ENCODE measurements at regions not wholly inside any gene's neighbourhood (a gene's known extent, or its start where the extent isn't known, plus 50 kb on each side); places are given as distances from the start of the nearest gene placed in this dataset.

DNA sequence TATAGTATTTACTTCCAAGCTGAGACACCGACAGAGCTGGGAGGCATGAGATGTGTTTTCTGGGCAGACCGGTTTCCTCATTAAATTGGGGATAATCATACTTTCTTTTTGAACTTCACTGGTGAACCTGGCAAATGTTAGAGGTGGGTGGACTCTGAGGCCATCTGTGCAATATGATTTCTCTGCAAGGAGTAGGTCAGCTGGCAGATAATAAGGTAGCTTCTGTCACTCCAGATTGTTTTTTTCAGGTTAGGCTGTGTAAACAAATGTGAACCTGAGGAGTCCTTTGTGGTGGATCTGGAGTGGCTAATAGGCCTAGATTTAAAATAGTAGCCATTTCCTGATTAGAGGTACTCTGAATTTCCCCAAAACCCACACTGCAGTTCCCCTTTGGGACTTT is 75.4 kb upstream of the S1PR3 start:
- no peak overlapping the region for H3K4me3 ChIP-seq
- no peak overlapping the region for H3K27ac ChIP-seq
- CTCF ChIA-PET, result interaction anchor here (1.4 to 1.5 kb wide), 2 partner anchors 10 to 11 kb away, joined by 3 to 5 read pairs; no protein-coding TSS in a partner anchor
- H3K4me2 ChIP-seq, result no peak overlapping the region
- no peak for DNase-seq (ENCODE audit: low read depth in 1 of 2, low spot score in 1 of 2)
- no peaks in the 10 kb centered on the region for H3K4me1 ChIP-seq
- TF ChIP-seq ZNF302 (CRISPR knock-in tag; IDR thresholded peaks at IDR 0.05), result no peak
- no peak for TF ChIP-seq HOXB13 (CRISPR knock-in tag; IDR thresholded peaks at IDR 0.05; ENCODE audit: low read depth)
- no peak for TF ChIP-seq FOSB (CRISPR knock-in tag; IDR thresholded peaks at IDR 0.05)
- TF ChIP-seq, protein P1, sequence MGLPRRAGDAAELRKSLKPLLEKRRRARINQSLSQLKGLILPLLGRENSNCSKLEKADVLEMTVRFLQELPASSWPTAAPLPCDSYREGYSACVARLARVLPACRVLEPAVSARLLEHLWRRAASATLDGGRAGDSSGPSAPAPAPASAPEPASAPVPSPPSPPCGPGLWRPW (IDR thresholded peaks at IDR 0.05), result no peak
- TF ChIP-seq, protein P2, sequence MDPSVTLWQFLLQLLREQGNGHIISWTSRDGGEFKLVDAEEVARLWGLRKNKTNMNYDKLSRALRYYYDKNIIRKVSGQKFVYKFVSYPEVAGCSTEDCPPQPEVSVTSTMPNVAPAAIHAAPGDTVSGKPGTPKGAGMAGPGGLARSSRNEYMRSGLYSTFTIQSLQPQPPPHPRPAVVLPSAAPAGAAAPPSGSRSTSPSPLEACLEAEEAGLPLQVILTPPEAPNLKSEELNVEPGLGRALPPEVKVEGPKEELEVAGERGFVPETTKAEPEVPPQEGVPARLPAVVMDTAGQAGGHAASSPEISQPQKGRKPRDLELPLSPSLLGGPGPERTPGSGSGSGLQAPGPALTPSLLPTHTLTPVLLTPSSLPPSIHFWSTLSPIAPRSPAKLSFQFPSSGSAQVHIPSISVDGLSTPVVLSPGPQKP (IDR thresholded peaks at IDR 0.05; ENCODE audit: low read depth, low read length), result no peak
- TF ChIP-seq RCOR1 (IDR thresholded peaks at IDR 0.05; ENCODE audit: low read depth, low read length), result no peak
- no peak for TF ChIP-seq EHMT2 (IDR thresholded peaks at IDR 0.05; ENCODE audit: low read depth)
- no peak for TF ChIP-seq MYC (IDR thresholded peaks at IDR 0.05; ENCODE audit: borderline replicate concordance, low read length)
- TF ChIP-seq, protein P3, sequence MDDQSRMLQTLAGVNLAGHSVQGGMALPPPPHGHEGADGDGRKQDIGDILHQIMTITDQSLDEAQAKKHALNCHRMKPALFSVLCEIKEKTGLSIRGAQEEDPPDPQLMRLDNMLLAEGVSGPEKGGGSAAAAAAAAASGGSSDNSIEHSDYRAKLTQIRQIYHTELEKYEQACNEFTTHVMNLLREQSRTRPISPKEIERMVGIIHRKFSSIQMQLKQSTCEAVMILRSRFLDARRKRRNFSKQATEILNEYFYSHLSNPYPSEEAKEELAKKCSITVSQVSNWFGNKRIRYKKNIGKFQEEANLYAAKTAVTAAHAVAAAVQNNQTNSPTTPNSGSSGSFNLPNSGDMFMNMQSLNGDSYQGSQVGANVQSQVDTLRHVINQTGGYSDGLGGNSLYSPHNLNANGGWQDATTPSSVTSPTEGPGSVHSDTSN (IDR thresholded peaks at IDR 0.05), result no peak
- TF ChIP-seq, protein P4, sequence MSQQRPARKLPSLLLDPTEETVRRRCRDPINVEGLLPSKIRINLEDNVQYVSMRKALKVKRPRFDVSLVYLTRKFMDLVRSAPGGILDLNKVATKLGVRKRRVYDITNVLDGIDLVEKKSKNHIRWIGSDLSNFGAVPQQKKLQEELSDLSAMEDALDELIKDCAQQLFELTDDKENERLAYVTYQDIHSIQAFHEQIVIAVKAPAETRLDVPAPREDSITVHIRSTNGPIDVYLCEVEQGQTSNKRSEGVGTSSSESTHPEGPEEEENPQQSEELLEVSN (IDR thresholded peaks at IDR 0.05; ENCODE audit: borderline replicate concordance, low read depth), result no peak
- TF ChIP-seq, protein P5, sequence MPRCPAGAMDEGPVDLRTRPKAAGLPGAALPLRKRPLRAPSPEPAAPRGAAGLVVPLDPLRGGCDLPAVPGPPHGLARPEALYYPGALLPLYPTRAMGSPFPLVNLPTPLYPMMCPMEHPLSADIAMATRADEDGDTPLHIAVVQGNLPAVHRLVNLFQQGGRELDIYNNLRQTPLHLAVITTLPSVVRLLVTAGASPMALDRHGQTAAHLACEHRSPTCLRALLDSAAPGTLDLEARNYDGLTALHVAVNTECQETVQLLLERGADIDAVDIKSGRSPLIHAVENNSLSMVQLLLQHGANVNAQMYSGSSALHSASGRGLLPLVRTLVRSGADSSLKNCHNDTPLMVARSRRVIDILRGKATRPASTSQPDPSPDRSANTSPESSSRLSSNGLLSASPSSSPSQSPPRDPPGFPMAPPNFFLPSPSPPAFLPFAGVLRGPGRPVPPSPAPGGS (IDR thresholded peaks at IDR 0.05), result no peak
- no peak for ATAC-seq
- no peak for FAIRE-seq
- POLR2A ChIA-PET, result no interaction called here
- peaks cover 18% of the 10 kb centered on the region for H3K9me3 ChIP-seq
- WGBS (ENCODE audit: missing lambda C conversion rate), result 86% methylated on average over 2 of the region's 2 CpGs

DNA sequence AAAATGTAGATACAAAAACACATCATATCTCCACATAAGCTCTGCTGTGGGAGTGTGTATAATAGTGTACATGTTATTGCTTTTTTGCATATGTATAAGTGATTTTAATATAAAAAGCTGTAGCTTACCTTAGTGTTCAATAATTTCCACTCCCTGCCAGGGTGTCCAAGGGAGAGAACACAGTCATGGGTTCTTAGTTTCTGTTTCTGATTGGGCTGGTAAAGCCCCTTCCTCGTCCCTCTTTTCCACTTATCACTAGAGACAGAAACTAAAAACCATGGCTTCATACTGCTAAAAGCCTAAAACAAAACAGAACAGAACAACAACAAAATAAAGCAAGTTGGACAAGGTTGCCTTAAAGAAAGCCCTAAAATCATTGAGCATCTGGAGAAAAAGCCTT is 74.4 kb upstream of the S1PR3 start:
- WGBS (ENCODE audit: missing lambda C conversion rate), result 56% methylated on average over 1 of the region's 1 CpG
- FAIRE-seq (no peak), DNase-seq (ENCODE audit: low read depth in 1 of 2, low spot score in 1 of 2) (no peak), ATAC-seq (no peak)
- H3K4me2 ChIP-seq, result no peak overlapping the region
- TF ChIP-seq, protein P6, sequence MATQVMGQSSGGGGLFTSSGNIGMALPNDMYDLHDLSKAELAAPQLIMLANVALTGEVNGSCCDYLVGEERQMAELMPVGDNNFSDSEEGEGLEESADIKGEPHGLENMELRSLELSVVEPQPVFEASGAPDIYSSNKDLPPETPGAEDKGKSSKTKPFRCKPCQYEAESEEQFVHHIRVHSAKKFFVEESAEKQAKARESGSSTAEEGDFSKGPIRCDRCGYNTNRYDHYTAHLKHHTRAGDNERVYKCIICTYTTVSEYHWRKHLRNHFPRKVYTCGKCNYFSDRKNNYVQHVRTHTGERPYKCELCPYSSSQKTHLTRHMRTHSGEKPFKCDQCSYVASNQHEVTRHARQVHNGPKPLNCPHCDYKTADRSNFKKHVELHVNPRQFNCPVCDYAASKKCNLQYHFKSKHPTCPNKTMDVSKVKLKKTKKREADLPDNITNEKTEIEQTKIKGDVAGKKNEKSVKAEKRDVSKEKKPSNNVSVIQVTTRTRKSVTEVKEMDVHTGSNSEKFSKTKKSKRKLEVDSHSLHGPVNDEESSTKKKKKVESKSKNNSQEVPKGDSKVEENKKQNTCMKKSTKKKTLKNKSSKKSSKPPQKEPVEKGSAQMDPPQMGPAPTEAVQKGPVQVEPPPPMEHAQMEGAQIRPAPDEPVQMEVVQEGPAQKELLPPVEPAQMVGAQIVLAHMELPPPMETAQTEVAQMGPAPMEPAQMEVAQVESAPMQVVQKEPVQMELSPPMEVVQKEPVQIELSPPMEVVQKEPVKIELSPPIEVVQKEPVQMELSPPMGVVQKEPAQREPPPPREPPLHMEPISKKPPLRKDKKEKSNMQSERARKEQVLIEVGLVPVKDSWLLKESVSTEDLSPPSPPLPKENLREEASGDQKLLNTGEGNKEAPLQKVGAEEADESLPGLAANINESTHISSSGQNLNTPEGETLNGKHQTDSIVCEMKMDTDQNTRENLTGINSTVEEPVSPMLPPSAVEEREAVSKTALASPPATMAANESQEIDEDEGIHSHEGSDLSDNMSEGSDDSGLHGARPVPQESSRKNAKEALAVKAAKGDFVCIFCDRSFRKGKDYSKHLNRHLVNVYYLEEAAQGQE (IDR thresholded peaks at IDR 0.05), result no peak
- TF ChIP-seq POLR2AphosphoS2 (conservative IDR thresholded peaks at IDR 0.05; ENCODE audit: low read length) (no peak), CHD4 (IDR thresholded peaks at IDR 0.05; ENCODE audit: borderline replicate concordance) (no peak), MAFK (IDR thresholded peaks at IDR 0.05; ENCODE audit: partially characterized antibody) (no peak), FOSL2 (IDR thresholded peaks at IDR 0.05) (no peak), FOSL2 (CRISPR knock-in tag; IDR thresholded peaks at IDR 0.05) (no peak), EP300 (IDR thresholded peaks at IDR 0.05) (no peak), HDAC2 (IDR thresholded peaks at IDR 0.05) (no peak), HOXB5 (CRISPR knock-in tag; IDR thresholded peaks at IDR 0.05) (no peak), KDM1A (IDR thresholded peaks at IDR 0.05; ENCODE audit: low read depth) (no peak), CHD2 (IDR thresholded peaks at IDR 0.05; ENCODE audit: low read length, partially characterized antibody) (no peak)
- TF ChIP-seq, protein P5 (IDR thresholded peaks at IDR 0.05), result no peak
- TF ChIP-seq, protein P7, sequence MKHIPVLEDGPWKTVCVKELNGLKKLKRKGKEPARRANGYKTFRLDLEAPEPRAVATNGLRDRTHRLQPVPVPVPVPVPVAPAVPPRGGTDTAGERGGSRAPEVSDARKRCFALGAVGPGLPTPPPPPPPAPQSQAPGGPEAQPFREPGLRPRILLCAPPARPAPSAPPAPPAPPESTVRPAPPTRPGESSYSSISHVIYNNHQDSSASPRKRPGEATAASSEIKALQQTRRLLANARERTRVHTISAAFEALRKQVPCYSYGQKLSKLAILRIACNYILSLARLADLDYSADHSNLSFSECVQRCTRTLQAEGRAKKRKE (CRISPR knock-in tag; IDR thresholded peaks at IDR 0.05; ENCODE audit: low read depth), result no peak
- TF ChIP-seq, protein P3 (IDR thresholded peaks at IDR 0.05), result no peak
- TF ChIP-seq, protein P4 (IDR thresholded peaks at IDR 0.05; ENCODE audit: borderline replicate concordance, low read depth), result no peak
- no peak overlapping the region for H3K27ac ChIP-seq
- peaks cover 18% of the 10 kb centered on the region for H3K9me3 ChIP-seq
- no peaks in the 10 kb centered on the region for H3K4me1 ChIP-seq
- POLR2A ChIA-PET, result no interaction called here
- H3K4me3 ChIP-seq, result no peak overlapping the region
- CTCF ChIA-PET, result no interaction called here
